HK-2 (cell line): ENCODE measurements at regions not wholly inside any gene's neighbourhood (a gene's known extent, or its start where the extent isn't known, plus 50 kb on each side); places are given as distances from the start of the nearest gene placed in this dataset.
"Not testable (repeated sequence)": the region's sequence is repeated elsewhere in the genome, so short reads cannot be mapped to it uniquely, and the experiment has no call there.

Source experiments
- DNase-seq: peaks from one replicate; pipeline ENCODE4 v3.0.0-alpha.2; 2018; ENCODE audit not compliant: unreplicated experiment

DNA sequence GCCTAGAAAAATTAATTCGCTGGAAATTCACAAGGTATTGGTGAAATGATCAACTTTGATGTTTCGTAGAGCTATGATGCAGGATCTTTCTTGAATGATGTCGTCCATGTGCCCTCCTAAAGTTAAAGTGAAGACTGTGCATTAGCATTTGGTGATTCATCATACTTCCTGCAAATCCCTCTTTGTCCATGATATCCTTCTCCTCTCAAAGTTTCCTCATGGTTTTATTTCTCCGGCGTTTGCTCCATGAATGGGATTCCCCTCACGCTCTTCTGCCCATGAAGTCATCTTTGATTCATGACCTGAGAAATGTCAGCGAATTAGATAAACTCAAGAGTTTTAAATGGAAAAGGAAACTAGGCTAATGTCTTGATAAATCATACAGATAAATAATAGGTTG lies 372.7 kb downstream of the PSAT1 start:
- no peak for DNase-seq

DNA sequence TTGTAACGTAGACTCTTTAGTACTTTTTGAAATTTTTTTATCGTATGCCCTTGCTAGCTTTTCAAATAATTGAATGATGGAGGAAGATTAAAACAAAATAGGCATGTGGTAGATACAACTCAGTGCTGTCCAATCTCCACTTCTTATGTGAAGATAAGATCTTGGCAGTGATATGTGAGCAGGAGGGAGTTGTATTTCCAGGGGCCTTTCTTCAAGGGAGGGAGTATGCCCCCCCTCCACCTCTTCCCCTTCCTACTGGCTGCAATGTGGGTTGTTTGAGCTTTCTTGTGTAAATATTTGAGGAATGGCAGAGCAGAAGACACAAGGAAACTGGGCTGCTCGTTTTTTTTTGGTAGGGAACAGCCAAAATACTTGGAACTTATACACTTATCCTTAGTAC lies 374.9 kb downstream of the PSAT1 start:
- no peak for DNase-seq

DNA sequence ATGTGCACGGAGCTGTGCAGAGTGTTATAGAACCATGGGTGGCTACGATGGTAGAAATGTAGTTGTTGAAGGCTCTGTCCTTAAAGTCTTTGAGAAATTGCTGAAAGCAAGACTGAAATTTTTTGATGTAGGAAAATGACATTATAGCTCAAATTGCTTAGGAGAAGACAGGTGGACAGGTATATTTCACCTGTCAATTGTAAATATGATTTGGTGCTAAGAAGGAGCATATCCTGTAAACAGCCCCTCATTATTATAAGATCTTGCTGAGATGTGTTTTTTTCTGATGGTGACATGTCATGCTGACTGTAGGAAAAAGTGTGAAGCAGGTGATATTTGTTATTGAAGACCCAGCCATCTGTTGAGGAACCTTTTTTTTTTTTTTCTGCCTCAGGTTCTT lies 377.9 kb downstream of the PSAT1 start:
- DNase-seq: no peak

DNA sequence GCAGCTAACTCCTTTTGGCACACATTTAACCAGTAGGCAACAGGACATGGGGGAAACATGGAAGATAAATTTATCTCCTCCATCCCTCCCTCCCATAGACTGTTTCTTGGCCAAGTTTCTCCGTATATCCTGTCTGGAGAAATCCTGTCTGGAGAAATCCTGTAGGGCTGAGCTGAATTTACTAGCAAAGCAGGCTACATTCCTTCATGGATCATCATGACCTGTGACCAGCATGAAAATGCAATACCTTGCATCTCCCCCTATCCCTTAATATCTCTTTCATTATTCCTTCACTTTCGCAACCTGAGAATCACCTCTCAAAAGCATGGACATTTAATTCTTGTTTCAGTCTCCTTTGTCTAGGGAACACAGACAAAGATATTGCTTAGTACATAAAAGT lies 379.1 kb downstream of the PSAT1 start:
- DNase-seq: no peak

DNA sequence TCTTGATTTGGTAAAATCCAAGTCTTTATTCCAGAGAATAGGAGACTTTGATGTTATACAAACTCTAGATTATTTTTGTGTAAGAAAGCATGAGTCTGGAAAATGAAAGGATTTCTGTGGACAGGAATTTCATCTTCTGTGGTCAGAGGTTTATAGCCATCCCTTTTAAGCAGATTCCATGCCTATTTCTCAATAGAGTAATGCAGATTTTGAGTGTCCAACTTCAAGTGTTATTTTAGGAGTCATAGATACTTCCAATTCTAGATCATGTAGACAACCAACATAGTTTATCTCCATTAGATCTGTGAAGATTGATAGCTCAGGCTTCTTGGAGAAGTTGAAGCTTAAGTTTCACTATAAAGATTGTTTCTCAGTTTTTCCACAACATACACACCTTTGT lies 379.7 kb downstream of the PSAT1 start:
- no peak for DNase-seq

DNA sequence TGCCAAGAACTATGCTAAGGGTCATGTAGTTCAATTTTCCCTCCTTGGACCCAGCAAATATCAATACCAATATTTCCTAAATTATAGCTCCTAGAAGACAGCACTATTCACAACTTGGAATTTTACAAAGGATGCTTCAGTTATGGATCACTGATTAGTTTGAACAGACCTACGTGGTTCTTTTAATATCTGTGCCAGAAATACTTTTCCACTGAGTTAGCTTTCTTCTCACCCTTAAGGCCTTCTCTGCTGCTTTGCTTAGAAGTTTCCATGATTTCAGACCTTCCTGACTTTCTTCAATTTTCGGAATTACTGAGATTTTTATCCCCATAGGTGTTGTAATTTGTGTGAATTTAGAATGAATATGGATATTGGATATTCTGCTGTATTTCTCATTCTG lies 380.4 kb downstream of the PSAT1 start:
- DNase-seq: no peak

DNA sequence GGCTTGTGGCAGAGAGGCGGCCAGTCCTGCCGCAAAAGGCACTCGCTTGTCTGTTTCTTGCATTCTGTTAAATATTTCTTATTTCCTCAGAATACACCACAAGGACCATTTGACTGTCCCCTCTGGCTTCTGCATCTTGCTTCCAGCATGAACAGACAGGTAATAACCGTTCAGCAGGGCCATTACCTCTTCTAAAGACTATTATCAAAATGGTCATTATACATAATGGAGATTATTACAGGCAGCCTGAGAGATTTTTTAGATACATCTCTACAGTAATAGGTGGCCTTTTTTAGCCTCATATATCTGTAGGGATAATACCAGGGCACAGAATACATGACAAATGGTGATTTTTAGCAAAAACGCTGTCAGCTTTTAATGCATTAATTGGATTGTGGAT lies 382.0 kb downstream of the PSAT1 start:
- no peak for DNase-seq

DNA sequence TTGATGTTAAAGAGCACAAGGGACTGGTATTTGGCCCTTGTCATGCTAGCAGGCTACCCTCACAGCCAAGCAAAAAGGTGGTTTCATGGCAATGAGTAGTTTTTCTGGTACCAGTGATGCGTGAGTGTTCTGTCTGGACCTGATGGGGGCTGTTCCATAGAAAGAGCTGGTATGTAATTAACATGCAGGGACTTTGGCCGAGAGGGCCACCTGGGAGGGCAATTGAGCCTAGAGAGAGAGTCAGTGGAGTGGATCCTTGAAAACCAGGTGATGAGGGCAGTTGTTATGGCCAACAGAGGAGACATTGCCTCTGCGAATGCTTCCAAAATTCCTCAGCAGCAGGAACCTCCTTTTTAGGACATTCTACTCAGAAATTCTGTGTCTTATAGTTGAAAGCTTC lies 383.3 kb downstream of the PSAT1 start:
- no peak for DNase-seq

DNA sequence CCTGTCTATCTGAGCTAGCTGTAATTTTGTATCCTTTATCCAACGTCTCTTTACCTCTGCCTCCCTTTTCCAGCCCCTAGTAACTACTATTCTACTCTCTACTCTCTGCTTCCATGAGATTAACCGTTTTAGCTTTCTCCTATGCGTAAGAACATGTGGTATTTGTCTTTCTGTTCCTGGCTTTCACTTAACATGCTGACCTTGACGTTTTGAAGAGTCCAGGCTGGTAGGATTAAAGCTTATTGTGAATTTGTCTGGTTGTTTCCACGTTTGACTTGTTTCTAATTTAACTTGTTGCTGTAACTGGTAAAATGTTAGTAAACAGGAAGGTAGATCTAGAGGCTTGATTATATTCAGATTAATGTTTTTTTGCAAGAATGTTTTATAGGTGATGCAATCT lies 385.3 kb downstream of the PSAT1 start:
- no peak for DNase-seq

DNA sequence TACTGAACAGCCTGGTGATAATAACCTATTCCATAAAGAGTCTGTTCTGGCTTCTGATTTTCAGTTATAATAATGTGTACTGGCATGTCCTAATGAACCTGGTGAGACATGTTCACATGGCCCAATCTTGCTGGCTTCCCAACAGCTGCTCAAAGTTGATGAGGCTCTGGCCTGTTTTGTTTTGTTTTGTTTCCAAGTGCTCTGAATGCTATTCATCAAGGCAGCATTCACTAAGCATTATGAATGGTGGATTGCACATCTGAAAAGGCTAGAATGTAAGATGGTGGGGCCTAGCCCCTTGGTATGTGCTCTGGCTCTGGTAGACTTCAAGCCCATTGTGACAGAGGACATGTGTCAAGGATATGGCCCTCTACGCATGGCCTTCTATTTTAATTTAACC lies 388.5 kb downstream of the PSAT1 start:
- DNase-seq: no peak

DNA sequence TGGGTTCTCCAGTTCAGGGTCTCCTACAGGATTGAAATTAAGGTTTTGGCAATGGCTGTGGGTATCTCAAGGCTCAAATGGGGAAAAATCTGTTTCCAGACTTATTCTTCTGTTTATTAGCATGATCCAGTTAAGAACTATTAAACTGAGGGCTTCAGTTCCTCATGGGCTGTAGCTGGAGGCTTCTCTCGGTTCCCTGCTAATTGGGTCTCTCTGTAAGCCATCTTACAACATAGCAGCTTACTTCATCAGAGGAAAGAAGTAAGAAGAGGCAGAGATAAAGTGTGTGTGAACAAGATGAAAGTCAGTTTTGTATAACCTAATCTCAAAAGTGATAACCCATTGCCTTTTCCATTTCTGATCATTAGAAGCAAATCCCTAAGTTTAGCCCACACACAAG lies 391.9 kb downstream of the PSAT1 start:
- no peak for DNase-seq

DNA sequence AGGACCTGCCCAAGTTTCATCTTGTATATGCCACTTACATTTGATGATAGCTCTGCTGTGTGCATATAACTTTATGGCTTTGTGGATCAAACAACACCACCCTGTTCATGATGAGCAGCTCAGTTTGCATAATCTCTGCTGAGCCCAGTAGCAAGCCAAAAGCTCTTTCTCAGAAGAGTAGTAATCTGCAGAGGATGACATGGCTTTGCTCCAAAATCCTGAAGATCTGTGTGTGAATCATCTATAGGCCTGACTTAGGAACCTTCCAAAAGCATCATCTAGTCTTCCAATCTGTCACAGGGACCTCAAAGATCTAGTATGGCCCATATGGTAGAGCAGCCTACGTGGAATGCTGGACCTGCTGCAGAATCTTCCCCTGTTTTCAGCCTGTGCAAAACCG lies 394.6 kb downstream of the PSAT1 start:
- no peak for DNase-seq

DNA sequence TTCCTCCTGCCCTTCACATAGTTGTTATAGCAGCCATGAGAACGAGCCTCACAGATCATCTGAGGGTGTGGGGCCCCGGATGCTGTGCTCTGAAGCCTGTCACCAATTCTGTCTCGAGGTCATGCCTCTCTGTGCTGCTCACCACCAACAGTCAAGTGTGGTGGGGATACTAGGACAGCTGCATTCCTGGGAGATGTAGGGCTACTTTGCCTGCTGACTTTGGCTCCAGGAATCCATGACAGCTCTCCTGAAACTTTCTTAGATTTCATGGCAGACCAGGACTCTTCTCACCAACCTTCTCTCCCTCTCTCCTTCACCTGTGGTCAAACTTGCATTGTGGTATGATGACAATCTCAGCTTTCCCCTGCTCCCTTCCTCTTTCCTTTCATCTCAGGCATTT lies 395.9 kb downstream of the PSAT1 start:
- DNase-seq: peak; percentile 21

DNA sequence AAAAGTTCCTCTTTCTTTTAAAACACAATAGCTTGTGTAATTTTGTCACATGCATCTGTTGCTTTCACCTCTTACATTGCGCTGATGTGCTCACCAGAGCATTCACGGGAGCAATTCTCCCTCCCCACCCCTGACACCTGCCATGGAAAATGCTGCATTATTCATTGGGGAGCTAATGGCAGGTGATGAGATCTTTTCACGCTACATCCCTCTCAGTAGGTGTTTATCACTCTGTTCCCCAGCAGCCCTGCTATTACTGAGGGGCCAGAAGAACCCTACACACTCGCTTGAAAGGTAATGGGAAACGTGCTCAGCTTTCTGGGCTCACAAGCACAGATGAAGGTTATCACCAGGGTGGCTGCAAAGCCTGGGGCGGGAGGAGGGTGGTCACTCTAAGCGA lies 398.0 kb downstream of the PSAT1 start:
- DNase-seq: no peak

DNA sequence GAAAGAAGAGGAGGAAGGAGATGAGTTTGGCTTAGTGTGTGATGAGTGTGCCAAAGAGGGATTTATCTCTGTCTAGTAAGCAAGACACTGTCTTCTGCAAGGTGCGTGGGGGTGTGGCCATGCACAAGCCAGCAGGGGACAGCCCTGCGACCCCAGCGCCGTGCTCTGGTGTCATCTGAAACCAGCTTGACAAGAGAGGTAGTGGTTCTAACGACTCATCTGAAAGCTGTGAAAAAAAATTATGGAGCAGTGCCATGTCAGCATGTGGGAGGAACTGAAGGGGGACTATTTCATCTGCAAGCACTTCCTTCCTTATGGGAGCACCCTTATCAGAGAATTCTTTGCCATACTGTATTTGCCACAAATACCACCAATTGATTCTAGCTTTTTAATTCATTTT lies 398.6 kb downstream of the PSAT1 start:
- DNase-seq: no peak

DNA sequence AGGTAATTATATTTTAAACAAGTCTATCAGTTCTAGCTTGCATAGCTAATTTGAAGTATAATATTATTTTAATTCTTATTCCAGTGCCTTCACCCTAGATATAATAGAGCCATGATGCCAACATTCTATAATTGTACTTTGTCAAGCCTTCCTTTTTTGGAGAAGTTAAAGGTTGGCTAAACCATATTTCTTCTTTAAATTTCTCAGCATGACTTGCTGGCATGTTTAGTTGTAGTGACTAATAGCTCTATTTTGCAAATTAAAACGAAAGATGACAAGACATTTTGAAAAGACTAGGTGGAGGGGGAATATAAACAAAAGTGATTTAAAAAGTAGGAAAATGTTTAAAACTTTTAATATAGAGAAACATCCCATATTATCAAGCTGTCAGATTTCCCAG lies 400.7 kb downstream of the PSAT1 start:
- no peak for DNase-seq

DNA sequence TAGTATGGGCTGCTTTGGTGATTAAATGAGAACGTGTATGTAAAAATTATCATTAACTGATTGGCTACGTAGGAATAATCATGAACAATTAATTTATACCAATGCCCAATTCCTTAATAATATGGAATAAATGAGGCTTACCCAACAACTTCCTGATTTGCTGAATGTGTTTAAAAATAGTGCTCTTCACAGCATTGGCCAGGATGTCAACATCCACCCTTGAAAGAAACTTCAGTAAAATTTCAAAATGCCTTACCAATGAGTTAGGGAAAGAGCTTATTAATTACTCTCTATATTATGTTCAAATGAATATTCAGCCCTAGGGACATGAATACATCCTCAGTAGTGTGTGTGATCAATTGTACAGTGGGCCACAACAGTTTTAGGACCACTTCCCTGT lies 401.4 kb downstream of the PSAT1 start:
- DNase-seq: no peak

DNA sequence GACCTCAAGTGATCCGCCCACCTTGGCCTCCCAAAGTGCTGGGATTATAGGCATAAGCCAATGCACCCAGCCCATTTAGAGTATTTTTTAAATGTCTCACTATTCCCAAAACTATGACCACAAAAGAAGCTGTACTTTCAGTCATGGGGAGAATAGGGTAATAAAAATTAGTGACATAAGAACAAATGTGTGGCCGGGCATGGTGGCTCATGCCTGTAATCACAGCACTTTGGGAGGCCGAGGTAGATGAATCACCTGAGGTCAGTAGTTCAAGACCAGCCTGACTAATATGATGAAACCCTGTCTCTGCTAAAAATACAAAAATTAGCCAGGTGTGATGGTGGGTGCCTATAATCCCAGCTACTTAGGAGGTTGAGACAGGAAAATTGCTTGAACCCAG lies 402.3 kb downstream of the PSAT1 start:
- not testable (repeated sequence) for DNase-seq

DNA sequence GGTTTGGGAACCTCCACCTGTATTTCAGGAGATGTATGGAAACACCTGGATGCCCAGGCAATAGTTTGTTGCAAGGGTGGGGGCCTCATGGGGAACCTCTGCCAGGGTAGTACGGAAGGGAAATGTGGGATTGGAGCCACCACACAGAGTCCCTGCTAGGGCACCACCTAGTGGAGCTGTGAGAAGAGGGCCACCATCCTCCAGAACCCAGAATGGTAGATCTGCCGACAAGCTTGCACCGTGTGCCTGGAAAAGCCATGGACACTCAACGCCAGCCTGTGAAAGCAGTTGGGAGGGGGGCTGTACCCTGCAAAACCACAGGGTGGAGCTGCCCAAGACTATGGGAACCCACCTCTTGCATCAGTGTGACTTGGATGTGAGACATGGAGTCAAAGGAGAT lies 407.2 kb downstream of the PSAT1 start:
- not testable (repeated sequence) for DNase-seq

DNA sequence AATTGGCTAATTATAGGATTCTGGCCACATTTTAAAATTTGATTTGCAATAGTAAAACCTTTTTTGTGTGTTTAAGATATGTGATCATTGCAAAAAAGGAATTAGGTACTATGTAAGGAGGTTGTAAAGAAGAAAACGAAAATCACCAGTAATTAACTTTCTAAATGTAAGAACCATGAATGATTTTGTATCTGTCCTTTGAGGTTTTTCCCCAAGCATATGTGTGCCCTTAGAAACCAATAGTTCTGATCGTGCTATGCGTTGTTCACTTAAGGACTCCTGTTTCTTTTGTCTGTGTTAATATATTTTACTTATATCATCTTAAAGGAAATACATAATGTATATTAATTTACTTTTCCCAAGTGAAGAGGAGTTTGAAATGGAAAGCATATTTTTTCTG lies 410.2 kb downstream of the PSAT1 start:
- DNase-seq: no peak

DNA sequence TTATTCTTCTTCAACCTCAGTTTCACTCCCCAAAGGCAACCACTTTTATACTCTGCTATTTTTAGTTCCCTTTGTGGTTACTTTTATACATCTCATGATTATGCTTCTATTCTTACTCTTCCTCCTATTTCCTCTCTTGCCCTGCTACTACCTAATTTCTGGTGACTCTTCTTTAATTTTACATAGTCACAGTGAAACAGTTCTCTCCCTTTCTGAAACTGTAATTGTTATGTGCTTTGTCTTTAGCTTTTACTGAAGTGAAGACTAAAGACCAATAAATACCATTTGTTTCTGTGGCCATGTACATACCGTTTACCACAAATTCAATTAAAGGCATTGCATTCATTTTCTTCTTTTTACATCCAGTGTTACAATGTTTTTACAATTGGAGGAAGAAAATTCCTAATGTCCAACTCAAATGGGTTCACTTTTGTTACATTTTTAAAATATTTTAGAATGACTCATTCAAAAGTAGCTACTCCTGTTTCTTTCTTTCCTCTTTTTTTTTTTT lies 410.6 kb downstream of the PSAT1 start:
- DNase-seq: no peak

DNA sequence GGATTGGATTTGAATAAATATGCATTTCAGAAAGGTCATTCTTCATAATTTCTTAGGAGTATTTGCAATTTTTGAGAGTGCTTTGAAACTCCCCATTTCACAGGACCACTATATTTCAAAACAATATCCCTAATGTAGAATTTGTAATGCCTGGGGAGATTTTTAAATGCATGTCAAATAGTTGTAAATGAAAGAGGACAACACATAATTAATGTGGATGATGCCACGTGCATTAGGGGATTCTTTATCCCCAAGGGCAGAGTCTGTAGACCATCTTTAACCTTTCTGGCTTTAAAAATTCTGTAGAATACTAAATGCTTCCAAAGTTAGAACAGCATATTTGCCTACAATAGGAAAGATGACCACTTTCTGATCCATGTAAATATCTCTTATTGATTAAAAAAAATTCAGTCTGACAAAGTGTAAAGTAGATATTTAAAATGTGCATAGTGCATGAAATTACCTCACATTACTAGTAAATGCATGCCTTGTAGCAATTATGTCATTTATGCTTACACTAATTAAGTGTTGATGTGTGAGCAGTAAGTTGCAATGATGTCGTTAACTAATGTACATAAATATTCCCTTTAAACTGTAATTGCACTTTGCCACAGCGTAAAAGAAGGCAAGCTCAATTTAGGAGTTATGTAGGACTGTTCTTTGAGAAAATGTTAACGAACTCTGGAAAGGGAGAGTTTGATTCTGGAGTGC lies 416.1 kb downstream of the PSAT1 start:
- DNase-seq: no peak

DNA sequence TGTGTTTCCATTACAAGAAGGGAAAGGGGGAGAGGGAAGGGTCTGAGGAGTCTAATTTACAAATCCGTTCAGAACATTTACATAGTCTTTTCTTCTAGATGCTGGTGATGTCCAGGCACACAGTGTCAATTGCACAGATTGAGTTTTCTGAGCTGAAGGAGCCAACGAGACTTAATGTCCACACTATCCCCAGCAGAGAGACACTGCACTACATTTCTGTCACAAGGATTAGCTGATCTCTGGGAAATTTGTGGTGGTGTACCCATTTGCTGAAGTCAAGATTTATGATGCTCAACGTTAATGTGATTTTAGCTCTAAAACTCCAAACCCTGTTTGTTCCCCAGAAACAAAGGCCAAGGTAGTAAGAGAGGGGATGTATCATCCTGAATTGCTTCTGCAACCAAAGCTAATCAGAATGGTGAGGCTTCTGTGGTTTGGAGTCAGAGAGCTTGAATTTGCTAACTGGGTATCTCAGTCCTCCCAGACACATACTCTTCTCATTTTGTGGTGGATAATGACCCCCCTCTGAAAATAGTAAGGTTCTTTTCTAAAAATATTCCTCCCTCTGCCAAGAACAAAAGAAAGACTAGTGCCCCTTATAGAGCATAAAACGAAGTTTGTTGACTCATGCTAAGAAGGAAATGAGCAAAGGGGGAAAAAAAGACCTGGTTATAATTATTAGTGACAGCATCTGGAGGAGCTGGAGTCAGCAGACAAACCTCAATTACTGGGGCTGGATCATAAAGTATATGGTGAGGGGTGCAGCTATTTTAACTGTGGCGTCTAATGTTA lies 416.9 kb downstream of the PSAT1 start:
- DNase-seq: no peak
